Endothelial cell of umbilical vein (primary cell): ENCODE measurements at regions not wholly inside any gene's neighbourhood (a gene's known extent, or its start where the extent isn't known, plus 50 kb on each side); places are given as distances from the start of the nearest gene placed in this dataset.

Experiments
- BruUV-seq: library from RNA; stranded (reverse); fragments of 400-500 nt; replicated peaks from 2 replicates; lab custom pipeline; 2021; lab: Mats Ljungman, UMichigan
- CTCF ChIA-PET: fragments of 300-600, 350-600 bp; sonication (Branson Sonifier 250); formaldehyde crosslinking; loops from one replicate; lab custom pipeline; 2021; ENCODE audit warnings: antibody characterized with exemption, inconsistent platforms; lab: Charles Lee
- POLR2A ChIA-PET: fragments of 300-600, 350-600 bp; sonication (Branson Sonifier 250); formaldehyde crosslinking; loops from one replicate; lab custom pipeline; 2021; ENCODE audit warnings: antibody characterized with exemption, inconsistent platforms; lab: Charles Lee
- DNase-seq: peaks from one replicate; pipeline ENCODE4 v3.0.0-alpha.2; 2011; ENCODE audit warnings: low read depth, low spot score
- FAIRE-seq: peaks from 2 replicates; lab custom pipeline; 2011; peaks lifted over from hg19 to GRCh38; lab: Jason Lieb, UNC
- H2AFZ ChIP-seq: 2 replicates; pipeline ENCODE4 v1.6.0; 2012; ENCODE audit warnings: low read depth, low read length, control low read depth, inconsistent platforms
- H3K27ac ChIP-seq: 2 replicates; pipeline ENCODE4 v1.5.1; 2011; ENCODE audit warnings: low read depth, mild to moderate bottlenecking, control low read depth, low read length, moderate library complexity; ENCODE audit not compliant: insufficient read depth
- H3K27me3 ChIP-seq, 2 experiments: 2 replicates each; pipeline versions ENCODE4 v1.6.0 to v1.6.1; 2011; ENCODE audit warnings: low read length in 2 of 2, mixed read lengths in 1 of 2; ENCODE audit not compliant: control insufficient read depth in 2 of 2, insufficient read depth in 2 of 2
- H3K36me3 ChIP-seq, 2 experiments: 2 replicates in 1 of 2; 3 replicates in 1 of 2; pipeline ENCODE4 v1.5.1; 2011; ENCODE audit warnings: low read length in 2 of 2, mild to moderate bottlenecking in 1 of 2, moderate library complexity in 1 of 2; ENCODE audit not compliant: control insufficient read depth in 2 of 2, insufficient read depth in 2 of 2; ENCODE audit errors: extremely low read depth in 1 of 2
- H3K4me1 ChIP-seq: 3 replicates; pipeline ENCODE4 v1.5.1; 2011; ENCODE audit warnings: mild to moderate bottlenecking, low read length; ENCODE audit not compliant: control insufficient read depth, insufficient read depth; ENCODE audit errors: extremely low read depth
- H3K4me2 ChIP-seq: 2 replicates; pipeline ENCODE4 v1.6.1; 2011; ENCODE audit warnings: low read length, control low read depth, mixed read lengths; ENCODE audit not compliant: insufficient read depth
- H3K4me3 ChIP-seq, 3 experiments: fragments of 200-600 bp in 1 of 3; sonication (generic), shearing (Covaris generic) in 1 of 3; replicated peaks in 1 of 3; 2 replicates each; pipeline ENCODE4 v1.5.1; 2011 to 2016; ENCODE audit warnings: control low read depth in 3 of 3, low read length in 3 of 3, mild to moderate bottlenecking in 2 of 3, inconsistent platforms in 1 of 3, low read depth in 1 of 3, moderate library complexity in 1 of 3; ENCODE audit not compliant: insufficient read depth in 1 of 3
- H3K79me2 ChIP-seq: 2 replicates; pipeline ENCODE4 v1.6.0; 2012; ENCODE audit warnings: low read length, inconsistent platforms; ENCODE audit not compliant: control insufficient read depth, insufficient read depth
- H3K9ac ChIP-seq: replicated peaks from 2 replicates; pipeline ENCODE3; 2011; ENCODE audit warnings: low read length, control low read depth; ENCODE audit not compliant: insufficient read depth; ENCODE audit errors: extremely low read depth
- H3K9me1 ChIP-seq: replicated peaks from 3 replicates; pipeline ENCODE4 v1.6.0; 2011; ENCODE audit warnings: mild to moderate bottlenecking, low read length; ENCODE audit not compliant: control insufficient read depth, insufficient read depth; ENCODE audit errors: extremely low read depth
- H3K9me3 ChIP-seq: replicated peaks from 2 replicates; pipeline ENCODE4 v1.5.1; 2012; ENCODE audit warnings: low read length, inconsistent platforms; ENCODE audit not compliant: control insufficient read depth, insufficient read depth
- H4K20me1 ChIP-seq: replicated peaks from 2 replicates; pipeline ENCODE3; 2011; ENCODE audit warnings: mild to moderate bottlenecking, low read length; ENCODE audit not compliant: control insufficient read depth, insufficient read depth; ENCODE audit errors: extremely low read depth
- EZH2 ChIP-seq: IDR thresholded peaks from 2 replicates; pipeline ENCODE4 v1.6.1; 2012; ENCODE audit warnings: borderline replicate concordance, low read depth, mild to moderate bottlenecking, moderate library complexity, low read length, inconsistent platforms; ENCODE audit not compliant: severe bottlenecking
- FOS ChIP-seq: IDR thresholded peaks from 2 replicates; pipeline ENCODE4 v1.6.1; 2011; ENCODE audit warnings: mild to moderate bottlenecking, low read length, moderate library complexity, borderline replicate concordance; ENCODE audit not compliant: insufficient read depth
- GATA2 ChIP-seq: IDR thresholded peaks from 2 replicates; pipeline ENCODE4 v1.7.0; 2011; ENCODE audit warnings: low read depth, mild to moderate bottlenecking, moderate library complexity, mixed read lengths, low read length; ENCODE audit not compliant: insufficient read length, insufficient read depth
- JUN ChIP-seq: IDR thresholded peaks from 2 replicates; pipeline ENCODE4 v1.6.1; 2011; ENCODE audit warnings: borderline replicate concordance, low read depth; ENCODE audit not compliant: insufficient read length, insufficient read depth
- MYC ChIP-seq: IDR thresholded peaks from one replicate; pipeline ENCODE4 v1.6.1; 2011; ENCODE audit warnings: mild to moderate bottlenecking, low read depth, low read length
- POLR2A ChIP-seq: IDR thresholded peaks from 2 replicates; pipeline ENCODE4 v1.6.1; 2012; ENCODE audit warnings: low read depth, mild to moderate bottlenecking, control low read depth, low read length
- POLR2AphosphoS5 ChIP-seq: IDR thresholded peaks from 2 replicates; pipeline ENCODE4 v1.6.1; 2012; ENCODE audit warnings: low read depth, mild to moderate bottlenecking, control low read depth, low read length, moderate library complexity; ENCODE audit not compliant: insufficient read depth
- dilution Hi-C: fragments of 300-500 bp; cut with MboI; formaldehyde crosslinking; loops from one replicate; pipeline ENCODE4 v1.15.0; 2019; ENCODE audit warnings: low sequenced_read_pairs; ENCODE audit not compliant: extremely low pct_ligation_motif_present
- intact Hi-C: fragments of 100-400 bp; cut with micrococcal nuclease; formaldehyde crosslinking; loops from one replicate; pipeline ENCODE4 v1.10.0; 2022
- TF ChIP-seq, protein P1 (sequence below): IDR thresholded peaks from 2 replicates; pipeline ENCODE4 v1.6.1; 2011; ENCODE audit not compliant: insufficient read depth, insufficient read length
- TF ChIP-seq, protein P2 (sequence below), 2 donors: IDR thresholded peaks; 1 replicate in 1 of 2; 2 replicates in 1 of 2; pipeline ENCODE4 v1.5.1; 2011; ENCODE audit warnings: low read length in 2 of 2, mild to moderate bottlenecking in 2 of 2, moderate library complexity in 2 of 2, control low read depth in 1 of 2, inconsistent platforms in 1 of 2, low read depth in 1 of 2; ENCODE audit not compliant: insufficient read depth in 1 of 2; ENCODE audit errors: extremely low read depth in 1 of 2

DNA sequence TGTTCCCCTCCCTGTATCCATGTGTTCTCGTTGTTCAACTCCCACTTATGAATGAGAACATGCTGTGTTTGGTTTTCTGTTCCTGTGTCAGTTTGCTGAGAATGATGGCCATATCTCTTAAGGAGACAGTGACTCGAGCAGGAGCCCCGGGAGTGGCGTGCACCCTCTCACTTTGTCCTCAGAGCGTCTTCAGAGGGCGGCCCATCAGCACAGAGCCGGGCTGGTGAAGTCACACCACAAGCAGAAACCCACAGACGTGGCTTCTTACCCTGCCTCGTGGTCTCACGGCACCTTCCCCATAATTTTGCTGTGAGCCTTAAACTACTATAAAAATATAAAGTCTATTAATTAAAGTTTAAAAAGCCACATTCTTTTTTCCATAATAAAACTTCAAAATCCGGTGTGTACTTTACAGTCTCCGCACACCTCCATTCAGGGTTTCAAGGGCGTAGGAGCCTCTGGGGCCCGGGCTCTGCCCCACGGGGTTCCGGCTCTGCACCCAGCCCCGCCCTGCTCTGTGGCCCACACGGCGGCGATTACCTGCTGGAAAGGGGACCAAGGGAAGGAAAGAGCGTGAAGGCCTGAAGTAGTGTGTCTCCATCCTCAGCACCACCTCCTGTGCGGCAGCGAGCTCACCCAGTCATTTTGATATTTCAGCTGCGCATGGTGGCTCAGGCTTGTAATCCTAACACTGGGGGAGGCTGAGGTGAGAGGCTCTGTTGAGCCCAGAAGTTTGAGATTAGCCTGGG, 101.3 kb upstream of the SOX1 start:
- H3K4me2 ChIP-seq: no peak overlapping the region
- BruUV-seq: no TSS peak
- DNase-seq (no peak), FAIRE-seq (no peak)
- H3K9me1 ChIP-seq: no peaks in the 10 kb centered on the region
- dilution Hi-C loops (no loop called here), intact Hi-C loops (no loop called here)
- no peaks in the 10 kb centered on the region for H4K20me1 ChIP-seq
- H3K4me3 ChIP-seq: no peak overlapping the region
- ChIA-PET CTCF (no interaction called here), POLR2A (no interaction called here)
- H3K27ac ChIP-seq: no peak overlapping the region
- H3K79me2 ChIP-seq: no peaks in the 10 kb centered on the region
- TF ChIP-seq, protein P1, sequence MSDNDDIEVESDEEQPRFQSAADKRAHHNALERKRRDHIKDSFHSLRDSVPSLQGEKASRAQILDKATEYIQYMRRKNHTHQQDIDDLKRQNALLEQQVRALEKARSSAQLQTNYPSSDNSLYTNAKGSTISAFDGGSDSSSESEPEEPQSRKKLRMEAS: no peak
- TF ChIP-seq POLR2A: no peak
- no peak for TF ChIP-seq FOS
- TF ChIP-seq EZH2: no peak
- no peak for TF ChIP-seq POLR2AphosphoS5
- no peak for TF ChIP-seq GATA2
- no peak for TF ChIP-seq JUN
- TF ChIP-seq MYC: no peak
- TF ChIP-seq, protein P2, sequence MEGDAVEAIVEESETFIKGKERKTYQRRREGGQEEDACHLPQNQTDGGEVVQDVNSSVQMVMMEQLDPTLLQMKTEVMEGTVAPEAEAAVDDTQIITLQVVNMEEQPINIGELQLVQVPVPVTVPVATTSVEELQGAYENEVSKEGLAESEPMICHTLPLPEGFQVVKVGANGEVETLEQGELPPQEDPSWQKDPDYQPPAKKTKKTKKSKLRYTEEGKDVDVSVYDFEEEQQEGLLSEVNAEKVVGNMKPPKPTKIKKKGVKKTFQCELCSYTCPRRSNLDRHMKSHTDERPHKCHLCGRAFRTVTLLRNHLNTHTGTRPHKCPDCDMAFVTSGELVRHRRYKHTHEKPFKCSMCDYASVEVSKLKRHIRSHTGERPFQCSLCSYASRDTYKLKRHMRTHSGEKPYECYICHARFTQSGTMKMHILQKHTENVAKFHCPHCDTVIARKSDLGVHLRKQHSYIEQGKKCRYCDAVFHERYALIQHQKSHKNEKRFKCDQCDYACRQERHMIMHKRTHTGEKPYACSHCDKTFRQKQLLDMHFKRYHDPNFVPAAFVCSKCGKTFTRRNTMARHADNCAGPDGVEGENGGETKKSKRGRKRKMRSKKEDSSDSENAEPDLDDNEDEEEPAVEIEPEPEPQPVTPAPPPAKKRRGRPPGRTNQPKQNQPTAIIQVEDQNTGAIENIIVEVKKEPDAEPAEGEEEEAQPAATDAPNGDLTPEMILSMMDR (IDR thresholded peaks at IDR 0.05; ENCODE audit: extremely low read depth in 1 of 2, insufficient read depth in 1 of 2, low read depth in 1 of 2, low read length in 2 of 2): no peak
- no peak overlapping the region for H2AFZ ChIP-seq
- H3K27me3 ChIP-seq: no peaks in the 10 kb centered on the region
- no peaks in the 10 kb centered on the region for H3K36me3 ChIP-seq
- peaks cover 4% of the 10 kb centered on the region for H3K9me3 ChIP-seq
- H3K4me1 ChIP-seq: no peaks in the 10 kb centered on the region
- no peak overlapping the region for H3K9ac ChIP-seq
